DND-41 (cell line): ENCODE measurements at regions not wholly inside any gene's neighbourhood (a gene's known extent, or its start where the extent isn't known, plus 50 kb on each side); places are given as distances from the start of the nearest gene placed in this dataset.

Experiments
- CTCF ChIP-seq: IDR thresholded peaks from 2 replicates; pipeline ENCODE4 v1.5.1; 2012; ENCODE audit warnings: borderline replicate concordance, low read length, moderate library complexity, mild to moderate bottlenecking; ENCODE audit not compliant: poor library complexity, severe bottlenecking; ENCODE audit errors: extremely low read depth
- EZH2 ChIP-seq: IDR thresholded peaks from 3 replicates; pipeline ENCODE4 v1.6.1; 2012; ENCODE audit warnings: borderline replicate concordance, low read depth, mild to moderate bottlenecking, moderate library complexity, low read length, inconsistent platforms; ENCODE audit not compliant: severe bottlenecking

- TF ChIP-seq CTCF (no peak), EZH2 (no peak)
Observed at GRCh38 chr13:65825039-65825438, 1405.1 kb downstream of the PCDH9 start.
